Spleen (tissue), 11 donors: ENCODE measurements at regions not wholly inside any gene's neighbourhood (a gene's known extent, or its start where the extent isn't known, plus 50 kb on each side); places are given as distances from the start of the nearest gene placed in this dataset.

Source experiments
- DNase-seq: peaks from one replicate; pipeline ENCODE4 v3.0.0-alpha.2; 2020
- H3K27ac ChIP-seq, 8 donors: fragments of 200-600 bp; sonication (generic) in 7 of 8; 1 replicate in 4 of 8; 2 replicates in 4 of 8; pipeline versions ENCODE4 v1.5.0 to v1.8.0; 2016 to 2021; ENCODE audit warnings: inconsistent platforms in 4 of 8, mild to moderate bottlenecking in 4 of 8, moderate library complexity in 1 of 8
- H3K27me3 ChIP-seq, 7 donors: fragments of 200-600 bp; sonication (generic) in 6 of 7; replicated peaks in 1 of 7; 1 replicate in 4 of 7; 2 replicates in 3 of 7; pipeline versions ENCODE4 v1.5.0 to v1.8.0; 2016 to 2021; ENCODE audit warnings: inconsistent platforms in 3 of 7, mild to moderate bottlenecking in 1 of 7
- H3K36me3 ChIP-seq, 6 donors: fragments of 200-600 bp; sonication (generic) in 5 of 6; 1 replicate in 4 of 6; 2 replicates in 2 of 6; pipeline versions ENCODE4 v1.5.0 to v1.8.0; 2016 to 2021; ENCODE audit warnings: inconsistent platforms in 2 of 6
- H3K4me1 ChIP-seq, 6 donors: fragments of 200-600 bp; sonication (generic) in 5 of 6; 1 replicate in 3 of 6; 2 replicates in 3 of 6; pipeline versions ENCODE4 v1.5.0 to v1.8.0; 2016 to 2021; ENCODE audit warnings: inconsistent platforms in 3 of 6
- H3K4me3 ChIP-seq, 8 donors: fragments of 200-600 bp; sonication (generic) in 7 of 8; 1 replicate in 4 of 8; 2 replicates in 4 of 8; pipeline versions ENCODE4 v1.5.0 to v1.8.0; 2016 to 2021; ENCODE audit warnings: inconsistent platforms in 4 of 8, mild to moderate bottlenecking in 4 of 8, moderate library complexity in 2 of 8
- H3K9me3 ChIP-seq, 8 donors: fragments of 200-600 bp; sonication (generic) in 7 of 8; 1 replicate in 4 of 8; 2 replicates in 4 of 8; pipeline versions ENCODE4 v1.5.0 to v1.8.0; 2016 to 2021; ENCODE audit warnings: inconsistent platforms in 4 of 8
- POLR2A ChIP-seq, 3 donors: fragments of 450-650 bp; IDR thresholded peaks; one replicate each; pipeline ENCODE4 v1.5.1; 2017; ENCODE audit warnings: antibody characterized with exemption in 3 of 3, mild to moderate bottlenecking in 1 of 3
- POLR2AphosphoS5 ChIP-seq, 3 donors: sonication (generic); formaldehyde crosslinking; IDR thresholded peaks; one replicate each; pipeline ENCODE4 v1.5.1; 2017; ENCODE audit warnings: antibody characterized with exemption in 3 of 3
- WGBS, 5 donors: extraction: QIAGEN DNeasy Blood & Tissue Kit in 3 of 5; methylation state at CpG; one replicate each; pipeline versions ENCODE4 v1.1.5 to v1.1.7; 2013 to 2018; 5-methylcytosine and 5-hydroxymethylcytosine counted together
- intact Hi-C: fragments of 100-400 bp; cut with DNase I; formaldehyde crosslinking; loops from one replicate; pipeline ENCODE4 v1.15.0; 2023; ENCODE audit warnings: low total_unique reads
- TF ChIP-seq, protein P1 (sequence below), 11 experiments: fragments of 200-600 bp in 7 of 11; fragments of 450-650 bp in 4 of 11; sonication (generic) in 4 of 11; IDR thresholded peaks in 8 of 11; conservative IDR thresholded peaks in 3 of 11; 1 replicate in 7 of 11; 2 replicates in 4 of 11; pipeline versions ENCODE4 v1.4.0 to v1.8.0; 2016 to 2021; ENCODE audit warnings: antibody characterized with exemption in 11 of 11, inconsistent platforms in 4 of 11, mild to moderate bottlenecking in 1 of 11
- donor health status: healthy with polysubstance abuse.
- donor health status: DM: no; HTN: no; CAD: no; lungs with moderate emphysema.
- donor health status: DM: no; HTN: no; CAD: no.
- donor health status: Bipolar disorder and iron deficiency.
- donor health status: healthy.
- donor health status: DM: no; HTN: no; CAD: no.
- donor health status: DM: yes; HTN: yes; CAD: no.

- H3K9me3 ChIP-seq, result no peaks in the 10 kb centered on the region
- no peak for DNase-seq
- TF ChIP-seq POLR2A (IDR thresholded peaks at IDR 0.05), result no peak
- TF ChIP-seq, protein P1, sequence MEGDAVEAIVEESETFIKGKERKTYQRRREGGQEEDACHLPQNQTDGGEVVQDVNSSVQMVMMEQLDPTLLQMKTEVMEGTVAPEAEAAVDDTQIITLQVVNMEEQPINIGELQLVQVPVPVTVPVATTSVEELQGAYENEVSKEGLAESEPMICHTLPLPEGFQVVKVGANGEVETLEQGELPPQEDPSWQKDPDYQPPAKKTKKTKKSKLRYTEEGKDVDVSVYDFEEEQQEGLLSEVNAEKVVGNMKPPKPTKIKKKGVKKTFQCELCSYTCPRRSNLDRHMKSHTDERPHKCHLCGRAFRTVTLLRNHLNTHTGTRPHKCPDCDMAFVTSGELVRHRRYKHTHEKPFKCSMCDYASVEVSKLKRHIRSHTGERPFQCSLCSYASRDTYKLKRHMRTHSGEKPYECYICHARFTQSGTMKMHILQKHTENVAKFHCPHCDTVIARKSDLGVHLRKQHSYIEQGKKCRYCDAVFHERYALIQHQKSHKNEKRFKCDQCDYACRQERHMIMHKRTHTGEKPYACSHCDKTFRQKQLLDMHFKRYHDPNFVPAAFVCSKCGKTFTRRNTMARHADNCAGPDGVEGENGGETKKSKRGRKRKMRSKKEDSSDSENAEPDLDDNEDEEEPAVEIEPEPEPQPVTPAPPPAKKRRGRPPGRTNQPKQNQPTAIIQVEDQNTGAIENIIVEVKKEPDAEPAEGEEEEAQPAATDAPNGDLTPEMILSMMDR (IDR thresholded peaks at IDR 0.05 in 8 of 11, conservative IDR thresholded peaks at IDR 0.05 in 3 of 11), result no peak
- TF ChIP-seq POLR2AphosphoS5 (IDR thresholded peaks at IDR 0.05), result no peak
- no peak overlapping the region for H3K27ac ChIP-seq
- no peaks in the 10 kb centered on the region for H3K27me3 ChIP-seq
- no peaks in the 10 kb centered on the region for H3K36me3 ChIP-seq
- H3K4me1 ChIP-seq, result no peaks in the 10 kb centered on the region
- 0 to 59% (median 35%) methylated on average over 1 of the region's 1 CpG for WGBS, 5 donors
- no peak overlapping the region for H3K4me3 ChIP-seq
- intact Hi-C loops, result no loop called here
Measured at GRCh38 chr11:25741886-25742285, 590.0 kb upstream of the ANO3 start.

DNA sequence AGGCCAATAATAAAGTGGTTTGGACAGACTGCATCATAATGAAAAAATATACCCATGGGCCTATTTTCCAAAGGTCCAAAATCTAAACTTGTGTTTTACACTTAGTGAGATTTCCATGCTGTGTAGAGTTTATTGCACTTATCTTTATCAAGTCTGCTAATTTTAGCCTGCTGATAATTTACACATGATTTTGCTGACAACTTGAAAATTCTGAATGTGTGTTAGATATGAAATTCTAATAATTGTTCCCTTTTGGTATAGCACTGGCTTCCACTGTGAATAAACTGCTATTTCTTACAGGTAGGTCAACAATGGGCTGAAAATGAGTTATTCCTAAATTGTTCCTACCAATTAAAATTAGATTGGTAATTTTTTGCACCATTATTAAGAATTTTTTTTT lies 589.1 kb upstream of the ANO3 start:
- H3K27me3 ChIP-seq, result no peaks in the 10 kb centered on the region
- H3K36me3 ChIP-seq, result no peaks in the 10 kb centered on the region
- no peaks in the 10 kb centered on the region for H3K4me1 ChIP-seq
- TF ChIP-seq, protein P1 (IDR thresholded peaks at IDR 0.05 in 8 of 11, conservative IDR thresholded peaks at IDR 0.05 in 3 of 11), result no peak
- TF ChIP-seq POLR2A (IDR thresholded peaks at IDR 0.05) (no peak), POLR2AphosphoS5 (IDR thresholded peaks at IDR 0.05) (no peak)
- intact Hi-C loops, result no loop called here
- no peaks in the 10 kb centered on the region for H3K9me3 ChIP-seq
- DNase-seq, result no peak
- no peak overlapping the region for H3K27ac ChIP-seq
- no peak overlapping the region for H3K4me3 ChIP-seq

DNA sequence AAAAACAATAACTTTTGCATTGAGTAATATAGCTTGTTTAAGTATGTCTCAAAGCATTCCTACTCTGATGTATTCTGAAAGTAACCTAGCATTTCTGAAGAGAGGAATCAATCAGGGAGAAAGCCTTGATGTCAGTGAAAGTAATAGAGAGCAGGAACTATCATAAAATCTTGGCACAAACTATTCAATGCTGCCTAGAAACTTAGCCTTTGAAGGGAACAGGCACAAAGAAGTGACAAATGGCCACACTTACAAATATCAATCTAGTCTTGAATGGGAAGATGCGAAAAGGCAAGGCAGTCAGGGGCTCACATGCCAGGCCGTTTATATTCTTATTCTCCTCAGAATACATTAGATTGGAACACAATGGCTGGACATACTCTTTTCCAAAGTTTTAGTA lies 576.5 kb upstream of the ANO3 start:
- Histone ChIP-seq H3K36me3 (no peaks in the 10 kb centered on the region), H3K9me3 (peaks cover 0 to 21% (median 2%) of the 10 kb centered on the region in 8 donors), H3K4me1 (no peaks in the 10 kb centered on the region), H3K27ac (no peak overlapping the region), H3K27me3 (no peaks in the 10 kb centered on the region), H3K4me3 (no peak overlapping the region)
- no peak for DNase-seq
- TF ChIP-seq, protein P1 (IDR thresholded peaks at IDR 0.05 in 8 of 11, conservative IDR thresholded peaks at IDR 0.05 in 3 of 11), result no peak
- TF ChIP-seq POLR2A (IDR thresholded peaks at IDR 0.05) (no peak), POLR2AphosphoS5 (IDR thresholded peaks at IDR 0.05) (no peak)
- intact Hi-C loops, result no loop called here
- 21 to 73% (median 61%) methylated on average over 2 of the region's 2 CpGs for WGBS, 5 donors

GRCh38 chr11:25755918-25756584 lies 575.9 kb upstream of the ANO3 start:
- Histone ChIP-seq H3K9me3 (peaks cover 0 to 25% (median 6%) of the 10 kb centered on the region in 8 donors), H3K27ac (no peak overlapping the region), H3K4me1 (no peaks in the 10 kb centered on the region), H3K27me3 (no peaks in the 10 kb centered on the region), H3K4me3 (no peak overlapping the region), H3K36me3 (no peaks in the 10 kb centered on the region)
- intact Hi-C loops, result no loop called here
- DNase-seq, result peak; percentile 66
- TF ChIP-seq POLR2AphosphoS5 (IDR thresholded peaks at IDR 0.05) (no peak), POLR2A (IDR thresholded peaks at IDR 0.05) (no peak)
- TF ChIP-seq, protein P1 (IDR thresholded peaks at IDR 0.05 in 8 of 11, conservative IDR thresholded peaks at IDR 0.05 in 3 of 11), result no peak
- 82 to 90% (median 86%) methylated on average over 8 to 23 of the region's 23 CpGs for WGBS, 5 donors
